Epithelial cell of esophagus (primary cell): ENCODE measurements at regions not wholly inside any gene's neighbourhood (a gene's known extent, or its start where the extent isn't known, plus 50 kb on each side); places are given as distances from the start of the nearest gene placed in this dataset.
A peak's percentile ranks its signal among the peaks of the same experiment; 100 is the strongest.

Experiments used
- DNase-seq: peaks from one replicate; pipeline ENCODE4 v3.0.0; 2010; ENCODE audit warnings: low read depth
- H3K4me3 ChIP-seq: 2 replicates; pipeline ENCODE4 v1.5.1; 2011; ENCODE audit warnings: mild to moderate bottlenecking, low read length, control low read depth
- TF ChIP-seq, protein P1 (sequence below): IDR thresholded peaks from 2 replicates; pipeline ENCODE4 v1.5.1; 2011; ENCODE audit warnings: low read depth, mild to moderate bottlenecking, low read length, control low read depth, inconsistent platforms; ENCODE audit not compliant: insufficient read depth; ENCODE audit errors: missing control alignments

DNA sequence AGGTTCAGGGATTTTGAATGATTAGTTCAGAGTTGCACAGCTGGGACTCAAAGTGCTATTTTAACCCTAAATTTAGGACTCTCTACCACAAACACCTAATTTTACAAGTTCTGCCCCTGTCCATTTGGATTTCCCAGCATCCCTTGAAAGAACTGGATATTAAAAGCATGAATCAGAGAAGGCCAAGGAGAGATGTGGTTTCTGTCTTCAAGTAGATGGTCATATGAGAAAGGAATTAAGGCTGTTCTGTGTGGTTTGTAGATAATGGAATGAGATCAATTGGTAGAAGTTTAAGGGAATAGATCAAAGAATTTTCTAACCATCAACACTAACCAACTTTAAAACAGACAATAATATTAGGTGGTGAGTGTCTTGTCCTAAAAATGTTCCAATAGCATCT lies 106.4 kb upstream of the TENM4 start:
- H3K4me3 ChIP-seq, result no peak overlapping the region
- DNase-seq, result no peak
- TF ChIP-seq, protein P1, sequence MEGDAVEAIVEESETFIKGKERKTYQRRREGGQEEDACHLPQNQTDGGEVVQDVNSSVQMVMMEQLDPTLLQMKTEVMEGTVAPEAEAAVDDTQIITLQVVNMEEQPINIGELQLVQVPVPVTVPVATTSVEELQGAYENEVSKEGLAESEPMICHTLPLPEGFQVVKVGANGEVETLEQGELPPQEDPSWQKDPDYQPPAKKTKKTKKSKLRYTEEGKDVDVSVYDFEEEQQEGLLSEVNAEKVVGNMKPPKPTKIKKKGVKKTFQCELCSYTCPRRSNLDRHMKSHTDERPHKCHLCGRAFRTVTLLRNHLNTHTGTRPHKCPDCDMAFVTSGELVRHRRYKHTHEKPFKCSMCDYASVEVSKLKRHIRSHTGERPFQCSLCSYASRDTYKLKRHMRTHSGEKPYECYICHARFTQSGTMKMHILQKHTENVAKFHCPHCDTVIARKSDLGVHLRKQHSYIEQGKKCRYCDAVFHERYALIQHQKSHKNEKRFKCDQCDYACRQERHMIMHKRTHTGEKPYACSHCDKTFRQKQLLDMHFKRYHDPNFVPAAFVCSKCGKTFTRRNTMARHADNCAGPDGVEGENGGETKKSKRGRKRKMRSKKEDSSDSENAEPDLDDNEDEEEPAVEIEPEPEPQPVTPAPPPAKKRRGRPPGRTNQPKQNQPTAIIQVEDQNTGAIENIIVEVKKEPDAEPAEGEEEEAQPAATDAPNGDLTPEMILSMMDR, result no peak

DNA sequence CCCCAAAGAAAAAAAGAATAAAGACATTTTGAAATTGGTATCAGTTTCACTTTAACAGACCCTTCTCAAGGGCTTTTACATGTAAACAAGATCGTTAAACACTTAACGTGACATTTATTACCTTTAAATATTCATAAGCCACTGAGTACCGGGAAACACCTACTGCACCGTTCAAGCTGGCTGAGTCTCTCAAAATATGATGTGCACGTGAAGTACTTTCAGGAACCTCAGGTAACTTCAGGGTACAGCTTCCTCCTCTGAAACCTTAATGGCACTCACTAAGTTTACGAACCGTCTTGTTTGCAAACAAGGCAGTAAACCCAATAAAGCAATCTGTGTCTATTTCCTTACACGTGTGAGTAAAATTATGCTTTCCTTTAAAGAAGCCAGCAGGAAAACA lies 105.5 kb upstream of the TENM4 start:
- no peak overlapping the region for H3K4me3 ChIP-seq
- no peak for DNase-seq
- TF ChIP-seq, protein P1, result no peak

DNA sequence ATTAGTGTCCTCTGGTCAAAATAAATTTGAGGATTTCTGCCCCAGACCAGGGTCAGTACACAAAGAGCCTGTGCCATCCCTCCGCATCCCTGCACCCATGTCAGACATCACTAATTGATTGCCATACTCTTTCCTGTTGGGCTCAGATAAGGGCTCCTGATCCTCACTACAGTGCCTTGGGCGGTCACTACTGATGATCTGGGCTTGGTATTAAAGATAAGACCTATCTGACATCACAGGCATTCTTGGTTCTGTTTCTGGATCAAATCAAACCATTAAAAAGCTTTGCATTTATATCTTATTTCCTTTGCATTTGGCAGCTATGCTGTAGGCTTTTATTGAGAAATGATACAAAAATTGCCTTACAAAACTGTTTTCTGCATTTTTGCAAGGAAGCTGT lies 103.5 kb upstream of the TENM4 start:
- no peak for DNase-seq
- TF ChIP-seq, protein P1, result no peak
- no peak overlapping the region for H3K4me3 ChIP-seq

DNA sequence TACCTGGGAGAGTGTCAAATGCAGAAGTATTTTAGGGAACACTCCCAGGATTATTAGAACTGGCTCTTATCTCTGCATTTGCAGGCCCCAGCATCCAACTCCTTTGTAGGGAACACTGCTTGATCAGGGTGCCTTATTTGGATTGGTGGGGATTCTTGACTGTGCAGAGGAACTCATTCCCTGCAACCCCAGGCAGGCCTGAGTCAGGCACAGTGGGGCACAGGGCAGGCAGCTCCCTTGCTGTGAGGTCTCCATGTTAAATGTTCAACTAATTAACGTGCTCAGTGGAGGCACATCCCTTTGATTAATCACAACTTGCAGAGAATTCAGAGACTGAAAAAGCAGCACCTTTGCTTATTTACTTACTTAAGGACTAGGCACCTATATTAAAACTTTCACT lies 102.3 kb upstream of the TENM4 start:
- TF ChIP-seq, protein P1, result no peak
- no peak for DNase-seq

DNA sequence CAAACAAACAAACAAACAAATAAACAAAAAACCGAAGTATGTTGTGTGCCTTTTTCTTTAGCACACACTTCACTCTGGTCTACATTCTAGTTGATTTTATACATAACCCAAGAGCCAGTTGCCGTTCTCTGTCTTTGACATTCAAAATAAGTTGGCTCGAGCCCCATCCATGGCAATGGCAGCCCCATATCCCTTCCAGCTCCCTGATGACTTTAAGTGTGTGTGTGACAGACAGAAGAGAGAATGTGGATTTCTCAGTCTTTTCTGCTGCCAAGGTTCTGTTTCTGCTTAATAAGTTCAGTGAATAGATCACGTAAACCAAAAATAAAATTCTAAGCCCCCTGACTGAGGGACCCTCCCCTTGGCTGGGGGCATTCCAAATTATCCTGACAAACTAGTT lies 100.6 kb upstream of the TENM4 start:
- TF ChIP-seq, protein P1, result no peak
- no peak overlapping the region for H3K4me3 ChIP-seq
- DNase-seq, result no peak

More for the DNA sequence above, 102.3 kb upstream of the TENM4 start:
- no peak overlapping the region for H3K4me3 ChIP-seq

DNA sequence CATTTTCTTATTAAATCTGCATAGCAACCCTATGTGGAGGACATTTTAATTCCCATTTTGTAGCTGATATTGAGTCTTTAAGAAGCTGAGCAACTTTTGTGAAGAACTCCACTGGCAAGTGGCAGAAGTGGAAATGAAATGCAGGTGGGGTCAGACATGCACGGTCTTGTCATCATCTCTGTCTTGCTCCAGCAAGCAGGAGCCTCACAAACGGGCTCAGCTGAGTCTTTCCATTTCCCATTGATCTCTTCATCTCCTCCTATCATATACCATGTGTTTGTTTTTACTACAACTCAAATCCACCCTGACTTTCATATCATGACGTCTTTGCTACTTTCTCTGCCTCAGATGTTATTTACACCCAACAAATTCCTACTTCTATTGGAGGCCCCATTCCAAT lies 97.9 kb upstream of the TENM4 start:
- TF ChIP-seq, protein P1, result no peak
- peak; percentile 84 for DNase-seq

DNA sequence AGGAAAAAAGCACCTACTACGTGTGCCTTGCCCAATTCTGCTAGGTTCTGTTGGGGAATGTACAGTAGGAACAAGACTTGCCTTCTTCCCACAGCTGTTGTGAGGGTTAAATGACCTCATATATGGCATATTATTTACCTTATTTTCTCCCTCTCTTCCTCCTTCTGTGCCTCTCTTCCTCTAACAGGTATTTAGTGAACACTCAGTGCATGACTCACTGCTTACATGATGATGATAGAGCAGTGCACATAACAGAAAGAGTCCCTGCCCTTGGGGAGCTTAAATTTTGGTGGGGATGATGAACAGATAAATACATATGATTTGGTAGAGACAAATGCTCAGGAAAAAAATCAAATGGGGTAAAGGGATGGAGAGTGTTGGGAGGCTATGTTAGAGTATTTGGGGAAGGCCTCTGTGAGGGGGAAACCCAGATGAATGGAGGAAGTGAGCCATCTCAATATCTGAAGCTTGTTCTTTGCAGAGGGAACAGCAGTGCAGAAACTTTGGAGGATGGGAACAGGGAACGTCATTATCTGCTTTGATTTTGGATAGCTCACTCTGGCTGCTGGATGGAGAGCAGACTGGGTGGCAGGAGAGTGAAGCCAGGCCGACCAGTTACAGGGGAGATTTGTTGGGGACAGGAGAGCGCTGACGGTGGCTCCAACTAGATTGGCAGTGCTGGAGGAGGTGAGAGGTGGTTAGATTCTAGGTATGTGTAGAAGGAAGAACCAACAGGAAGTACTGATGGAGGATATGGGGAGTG lies 95.5 kb upstream of the TENM4 start:
- peak; percentile 41 for DNase-seq
- H3K4me3 ChIP-seq, result no peak overlapping the region
- TF ChIP-seq, protein P1, result no peak

More for the DNA sequence above, 97.9 kb upstream of the TENM4 start:
- no peak overlapping the region for H3K4me3 ChIP-seq
